H1 (cell line): ENCODE measurements at regions not wholly inside any gene's neighbourhood (a gene's known extent, or its start where the extent isn't known, plus 50 kb on each side); places are given as distances from the start of the nearest gene placed in this dataset.

ENCODE experiments used
- CTCF ChIA-PET: fragments of 300-600 bp; sonication (Branson Sonifier 250); formaldehyde crosslinking; loops from one replicate; lab custom pipeline; 2021; ENCODE audit not compliant: partially characterized antibody; lab: Charles Lee
- POLR2A ChIA-PET: fragments of 300-600 bp; sonication (Branson Sonifier 250); formaldehyde crosslinking; loops from one replicate; lab custom pipeline; 2021; ENCODE audit warnings: inconsistent platforms; ENCODE audit not compliant: partially characterized antibody; lab: Charles Lee
- DNase-seq, 2 experiments: peaks; one replicate each; pipeline versions ENCODE4 v3.0.0 to v3.0.0-alpha.2; 2010 to 2022; ENCODE audit warnings: low spot score in 2 of 2, low read depth in 1 of 2, mixed read lengths in 1 of 2
- FAIRE-seq: peaks from 2 replicates; lab custom pipeline; 2011; peaks lifted over from hg19 to GRCh38; lab: Jason Lieb, UNC
- H2AFZ ChIP-seq: 2 replicates; pipeline ENCODE4 v1.8.1; 2012; ENCODE audit warnings: low read length, inconsistent platforms
- H2AK5ac ChIP-seq: 2 replicates; pipeline ENCODE4 v1.6.1; 2013; ENCODE audit warnings: low read depth, low read length
- H2BK120ac ChIP-seq: replicated peaks from 2 replicates; pipeline ENCODE3; 2013; ENCODE audit warnings: low read depth, low read length, inconsistent platforms
- H2BK12ac ChIP-seq: 2 replicates; pipeline ENCODE4 v1.6.1; 2013; ENCODE audit warnings: low read depth, low read length
- H2BK15ac ChIP-seq: 2 replicates; pipeline ENCODE4 v1.6.1; 2013; ENCODE audit warnings: low read length
- H2BK20ac ChIP-seq: 2 replicates; pipeline ENCODE4 v1.6.1; 2013; ENCODE audit warnings: low read length
- H2BK5ac ChIP-seq: 2 replicates; pipeline ENCODE4 v1.6.1; 2013; ENCODE audit warnings: low read depth, low read length
- H3K14ac ChIP-seq: 2 replicates; pipeline ENCODE4 v1.6.1; 2013; ENCODE audit warnings: inconsistent platforms; ENCODE audit not compliant: insufficient read length
- H3K18ac ChIP-seq: 2 replicates; pipeline ENCODE4 v1.6.1; 2013; ENCODE audit warnings: low read length; ENCODE audit errors: extremely low read depth
- H3K23ac ChIP-seq: 2 replicates; pipeline ENCODE4 v1.6.1; 2013; ENCODE audit warnings: inconsistent platforms; ENCODE audit not compliant: insufficient read length
- H3K23me2 ChIP-seq: 2 replicates; pipeline ENCODE4 v1.6.1; 2013; ENCODE audit warnings: low read depth, low read length
- H3K27ac ChIP-seq: 2 replicates; pipeline ENCODE4 v1.6.1; 2011; ENCODE audit warnings: low read depth, low read length, inconsistent platforms
- H3K27me3 ChIP-seq, 4 experiments: replicated peaks in 1 of 4; 1 replicate in 1 of 4; 2 replicates in 3 of 4; pipeline versions ENCODE4 v1.6.1 to v1.8.1; 2011 to 2013; ENCODE audit warnings: low read length in 3 of 4, mild to moderate bottlenecking in 3 of 4, inconsistent platforms in 2 of 4, mixed read lengths in 2 of 4, moderate library complexity in 1 of 4; ENCODE audit not compliant: control insufficient read depth in 3 of 4, insufficient read depth in 3 of 4; ENCODE audit errors: extremely low read depth in 1 of 4
- H3K36me3 ChIP-seq, 4 experiments: 2 replicates each; pipeline versions ENCODE4 v1.6.1 to v1.8.1; 2011 to 2013; ENCODE audit warnings: mild to moderate bottlenecking in 4 of 4, low read length in 3 of 4, moderate library complexity in 2 of 4, control low read depth in 1 of 4, inconsistent platforms in 1 of 4; ENCODE audit not compliant: insufficient read depth in 4 of 4, control insufficient read depth in 2 of 4
- H3K4ac ChIP-seq: replicated peaks from 2 replicates; pipeline ENCODE3; 2013; ENCODE audit warnings: low read length, low read depth, mixed read lengths, inconsistent platforms; ENCODE audit not compliant: insufficient read length
- H3K4me1 ChIP-seq, 4 experiments: replicated peaks in 1 of 4; 1 replicate in 1 of 4; 2 replicates in 3 of 4; pipeline versions ENCODE4 v1.6.1 to v1.8.1; 2011 to 2013; ENCODE audit warnings: low read length in 3 of 4, inconsistent platforms in 2 of 4, mixed read lengths in 1 of 4; ENCODE audit not compliant: insufficient read depth in 4 of 4, control insufficient read depth in 3 of 4
- H3K4me2 ChIP-seq, 2 experiments: 2 replicates each; pipeline versions ENCODE4 v1.6.1 to v1.8.1; 2011 to 2013; ENCODE audit warnings: low read depth in 2 of 2, low read length in 2 of 2, control low read depth in 1 of 2, inconsistent platforms in 1 of 2, mild to moderate bottlenecking in 1 of 2; ENCODE audit not compliant: insufficient read depth in 1 of 2
- H3K4me3 ChIP-seq, 4 experiments: fragments of 200-600, 300-600 bp in 1 of 4; sonication (generic), shearing (Covaris generic), sonication (Bioruptor Twin) in 1 of 4; 2 replicates each; pipeline versions ENCODE4 v1.5.1 to v1.8.1; 2011 to 2016; ENCODE audit warnings: low read length in 4 of 4, low read depth in 3 of 4, control low read depth in 2 of 4, inconsistent platforms in 2 of 4, mild to moderate bottlenecking in 2 of 4, mixed read lengths in 1 of 4, moderate library complexity in 1 of 4; ENCODE audit not compliant: insufficient read depth in 2 of 4; ENCODE audit errors: extremely low read depth in 1 of 4
- H3K56ac ChIP-seq: replicated peaks from 2 replicates; pipeline ENCODE3; 2013; ENCODE audit warnings: low read depth, mild to moderate bottlenecking, mixed read lengths, low read length, inconsistent platforms; ENCODE audit not compliant: insufficient read length
- H3K79me1 ChIP-seq: 2 replicates; pipeline ENCODE4 v1.6.1; 2013; ENCODE audit warnings: low read depth, low read length, control low read depth
- H3K79me2 ChIP-seq, 2 experiments: 2 replicates each; pipeline versions ENCODE4 v1.6.1 to v1.8.1; 2012 to 2013; ENCODE audit warnings: low read length in 2 of 2, mild to moderate bottlenecking in 2 of 2, inconsistent platforms in 1 of 2; ENCODE audit not compliant: insufficient read depth in 2 of 2, control insufficient read depth in 1 of 2
- H3K9ac ChIP-seq, 4 experiments: replicated peaks in 1 of 4; 1 replicate in 1 of 4; 2 replicates in 3 of 4; pipeline versions ENCODE4 v1.6.1 to v1.8.1; 2011 to 2013; ENCODE audit warnings: low read depth in 3 of 4, low read length in 3 of 4, control low read depth in 2 of 4, mild to moderate bottlenecking in 2 of 4, moderate library complexity in 2 of 4, inconsistent platforms in 1 of 4; ENCODE audit errors: extremely low read depth in 1 of 4
- H3K9me3 ChIP-seq, 2 experiments: 2 replicates each; pipeline versions ENCODE4 v1.6.1 to v1.8.1; 2012 to 2013; ENCODE audit warnings: mild to moderate bottlenecking in 2 of 2, moderate library complexity in 2 of 2, control low read depth in 1 of 2, inconsistent platforms in 1 of 2, low read depth in 1 of 2, low read length in 1 of 2, mixed read lengths in 1 of 2; ENCODE audit not compliant: insufficient read depth in 2 of 2
- H4K20me1 ChIP-seq, 2 experiments: replicated peaks in 1 of 2; 2 replicates each; pipeline versions ENCODE3 to v1.8.1; 2011 to 2013; ENCODE audit warnings: inconsistent platforms in 2 of 2, low read length in 2 of 2, mild to moderate bottlenecking in 1 of 2; ENCODE audit not compliant: insufficient read depth in 2 of 2, control insufficient read depth in 1 of 2
- H4K5ac ChIP-seq: 2 replicates; pipeline ENCODE4 v1.6.1; 2013; ENCODE audit warnings: low read length, low read depth, mixed read lengths, inconsistent platforms; ENCODE audit not compliant: insufficient read length
- H4K8ac ChIP-seq: 2 replicates; pipeline ENCODE4 v1.8.0; 2013; ENCODE audit warnings: mild to moderate bottlenecking, moderate library complexity, low read length, inconsistent platforms; ENCODE audit not compliant: insufficient read depth; ENCODE audit errors: extremely low read depth
- H4K91ac ChIP-seq: replicated peaks from 2 replicates; pipeline ENCODE3; 2013; ENCODE audit warnings: low read length, mixed read lengths, inconsistent platforms; ENCODE audit not compliant: insufficient read length
- BACH1 ChIP-seq: IDR thresholded peaks from 2 replicates; pipeline ENCODE4 v1.6.1; 2012; ENCODE audit warnings: low read length, improper control_type of control experiment
- CREB1 ChIP-seq: IDR thresholded peaks from 2 replicates; pipeline ENCODE4 v1.6.1; 2012; ENCODE audit warnings: inconsistent platforms
- GTF2F1 ChIP-seq: IDR thresholded peaks from 2 replicates; pipeline ENCODE4 v1.6.1; 2012; ENCODE audit warnings: low read depth, low read length, improper control_type of control experiment, borderline replicate concordance
- HDAC6 ChIP-seq: IDR thresholded peaks from one replicate; pipeline ENCODE4 v1.7.1; 2012; ENCODE audit warnings: low read depth, mild to moderate bottlenecking, inconsistent platforms, low read length, moderate library complexity
- JUN ChIP-seq: IDR thresholded peaks from 2 replicates; pipeline ENCODE4 v1.6.1; 2011; ENCODE audit warnings: low read depth, mild to moderate bottlenecking, improper control_type of control experiment, low read length
- MAFK ChIP-seq: IDR thresholded peaks from 2 replicates; pipeline ENCODE4 v1.6.1; 2012; ENCODE audit warnings: low read depth, mild to moderate bottlenecking, improper control_type of control experiment, low read length
- NANOG ChIP-seq: IDR thresholded peaks from 2 replicates; pipeline ENCODE4 v1.6.1; 2011; ENCODE audit warnings: low read length, low read depth, mild to moderate bottlenecking, inconsistent platforms; ENCODE audit not compliant: insufficient read depth, poor library complexity, severe bottlenecking
- PHF8 ChIP-seq: fragments of 200-600 bp; sonication (generic); conservative IDR thresholded peaks from 2 replicates; pipeline ENCODE4 v1.7.1; 2012; ENCODE audit warnings: low read depth, mild to moderate bottlenecking, inconsistent platforms, low read length, moderate library complexity
- POU5F1 ChIP-seq: IDR thresholded peaks from 2 replicates; pipeline ENCODE4 v1.6.1; 2011; ENCODE audit warnings: low read depth, mild to moderate bottlenecking, low read length, moderate library complexity
- SIRT6 ChIP-seq: IDR thresholded peaks from one replicate; pipeline ENCODE4 v1.7.1; 2012; ENCODE audit warnings: low read length, inconsistent platforms
- TBP ChIP-seq: IDR thresholded peaks from 2 replicates; pipeline ENCODE4 v1.6.1; 2011; ENCODE audit warnings: low read depth, low read length, improper control_type of control experiment
- WGBS, 2 experiments: shearing (Covaris generic) in 1 of 2; methylation state at CpG; one replicate each; pipeline versions ENCODE4 v1.1.6 to v1.1.7; 2013 to 2015; ENCODE audit warnings: low lambda C conversion rate in 2 of 2, mixed read lengths in 2 of 2, inconsistent platforms in 1 of 2, low coverage in 1 of 2, missing lambda C conversion rate in 1 of 2; ENCODE audit not compliant: insufficient replicate concordance in 2 of 2, insufficient coverage in 1 of 2, insufficient read length in 1 of 2; ENCODE audit errors: extremely low coverage in 1 of 2, missing lambda C conversion rate in 1 of 2; 5-methylcytosine and 5-hydroxymethylcytosine counted together

- Histone ChIP-seq H3K4me3 (no peak overlapping the region), H3K23ac (no peak overlapping the region), H4K20me1 (no peaks in the 10 kb centered on the region), H3K23me2 (no peaks in the 10 kb centered on the region), H3K9me3 (peaks cover 0 to 5% of the 10 kb centered on the region in 2 experiments; a peak in 1 of 4 replicates), H3K36me3 (no peaks in the 10 kb centered on the region), H2AK5ac (no peak overlapping the region), H3K56ac (no peak overlapping the region), H3K4ac (no peak overlapping the region), H4K91ac (no peak overlapping the region), H3K27ac (no peak overlapping the region)
- CTCF ChIA-PET: no interaction called here
- TF ChIP-seq HDAC6 (no peak), TBP (no peak), GTF2F1 (no peak), MAFK (no peak), CREB1 (no peak), JUN (no peak), SIRT6 (no peak), PHF8 (no peak), BACH1 (no peak), NANOG (no peak), POU5F1 (no peak)
- TF ChIP-seq, all 59 proteins: peak for 0
- H3K18ac ChIP-seq: no peak overlapping the region
- no peak overlapping the region for H2BK15ac ChIP-seq
- H2BK20ac ChIP-seq: no peak overlapping the region
- no peaks in the 10 kb centered on the region for H3K79me2 ChIP-seq
- no peak for DNase-seq
- POLR2A ChIA-PET: no interaction called here
- no peak overlapping the region for H2AFZ ChIP-seq
- no peak overlapping the region for H2BK12ac ChIP-seq
- no peak overlapping the region for H3K14ac ChIP-seq
- H3K79me1 ChIP-seq: no peaks in the 10 kb centered on the region
- FAIRE-seq: no peak
- no peaks in the 10 kb centered on the region for H3K27me3 ChIP-seq
- H2BK120ac ChIP-seq: no peak overlapping the region
- H3K4me1 ChIP-seq: no peaks in the 10 kb centered on the region
- H3K9ac ChIP-seq: no peak overlapping the region
- H2BK5ac ChIP-seq: no peak overlapping the region
- H4K5ac ChIP-seq: no peak overlapping the region
- no peak overlapping the region for H3K4me2 ChIP-seq
- 73% methylated on average over 2 of the region's 2 CpGs; no CpG with 5 or more reads in 1 of the 2 experiments for WGBS, 2 experiments
- no peak overlapping the region for H4K8ac ChIP-seq
These were observed 424.2 kb upstream of the ZMIZ1 start for GRCh38 chr10:78644550-78644949.
